Islet precursor cell (in vitro differentiated cells): ENCODE measurements at regions not wholly inside any gene's neighbourhood (a gene's known extent, or its start where the extent isn't known, plus 50 kb on each side); places are given as distances from the start of the nearest gene placed in this dataset.
A peak's percentile ranks its signal among the peaks of the same experiment; 100 is the strongest.
"Not testable (repeated sequence)": the region's sequence is repeated elsewhere in the genome, so short reads cannot be mapped to it uniquely, and the experiment has no call there.

ENCODE experiments used
- DNase-seq: peaks from one replicate; pipeline ENCODE4 v3.0.0-alpha.2; 2018

GRCh38 chr16:31703526-31704128 lies 170.0 kb upstream of the ZNF267 start:
- DNase-seq = no peak

- no peak for DNase-seq
Measured at GRCh38 chr16:31704138-31704537, 169.5 kb upstream of the ZNF267 start.

- DNase-seq = no peak
Measured at GRCh38 chr16:31705371-31705770, 168.2 kb upstream of the ZNF267 start.

- no peak for DNase-seq
Measured at GRCh38 chr16:31706318-31706717, 167.3 kb upstream of the ZNF267 start.

- no peak for DNase-seq
Measured at GRCh38 chr16:31706925-31707324, 166.7 kb upstream of the ZNF267 start.

- DNase-seq = no peak
Measured at GRCh38 chr16:31707743-31708335, 165.8 kb upstream of the ZNF267 start.

GRCh38 chr16:31708348-31708747 lies 165.3 kb upstream of the ZNF267 start:
- no peak for DNase-seq

GRCh38 chr16:31709181-31709580 lies 164.4 kb upstream of the ZNF267 start:
- no peak for DNase-seq

- no peak for DNase-seq
Measured at GRCh38 chr16:31710134-31710533, 163.5 kb upstream of the ZNF267 start.

GRCh38 chr16:31710880-31711279 lies 162.7 kb upstream of the ZNF267 start:
- DNase-seq = no peak

- no peak for DNase-seq
Measured at GRCh38 chr16:31711344-31711845, 162.2 kb upstream of the ZNF267 start.

- no peak for DNase-seq
Measured at GRCh38 chr16:31712064-31712540, 161.5 kb upstream of the ZNF267 start.

GRCh38 chr16:31713071-31713944 lies 160.3 kb upstream of the ZNF267 start:
- DNase-seq = peak; percentile 97

- DNase-seq = peak; percentile 66
Measured at GRCh38 chr16:31713945-31714902, 159.4 kb upstream of the ZNF267 start.

GRCh38 chr16:31714903-31715504 lies 158.6 kb upstream of the ZNF267 start:
- DNase-seq = no peak

- no peak for DNase-seq
Measured at GRCh38 chr16:31715915-31716314, 157.7 kb upstream of the ZNF267 start.

GRCh38 chr16:31718998-31719397 lies 154.6 kb upstream of the ZNF267 start:
- DNase-seq = no peak

GRCh38 chr16:31727553-31727952 lies 146.1 kb upstream of the ZNF267 start:
- no peak for DNase-seq

GRCh38 chr16:31734265-31734664 lies 139.3 kb upstream of the ZNF267 start:
- no peak for DNase-seq

- not testable (repeated sequence) for DNase-seq
Measured at GRCh38 chr16:31745098-31745497, 128.5 kb upstream of the ZNF267 start.

GRCh38 chr16:31745900-31746299 lies 127.7 kb upstream of the ZNF267 start:
- no peak for DNase-seq

GRCh38 chr16:31754998-31755615 lies 118.5 kb upstream of the ZNF267 start:
- DNase-seq = no peak
